ENCODE measurements at regions not wholly inside any gene's neighbourhood (a gene's known extent, or its start where the extent isn't known, plus 50 kb on each side); places are given as distances from the start of the nearest gene placed in this dataset.

DNA sequence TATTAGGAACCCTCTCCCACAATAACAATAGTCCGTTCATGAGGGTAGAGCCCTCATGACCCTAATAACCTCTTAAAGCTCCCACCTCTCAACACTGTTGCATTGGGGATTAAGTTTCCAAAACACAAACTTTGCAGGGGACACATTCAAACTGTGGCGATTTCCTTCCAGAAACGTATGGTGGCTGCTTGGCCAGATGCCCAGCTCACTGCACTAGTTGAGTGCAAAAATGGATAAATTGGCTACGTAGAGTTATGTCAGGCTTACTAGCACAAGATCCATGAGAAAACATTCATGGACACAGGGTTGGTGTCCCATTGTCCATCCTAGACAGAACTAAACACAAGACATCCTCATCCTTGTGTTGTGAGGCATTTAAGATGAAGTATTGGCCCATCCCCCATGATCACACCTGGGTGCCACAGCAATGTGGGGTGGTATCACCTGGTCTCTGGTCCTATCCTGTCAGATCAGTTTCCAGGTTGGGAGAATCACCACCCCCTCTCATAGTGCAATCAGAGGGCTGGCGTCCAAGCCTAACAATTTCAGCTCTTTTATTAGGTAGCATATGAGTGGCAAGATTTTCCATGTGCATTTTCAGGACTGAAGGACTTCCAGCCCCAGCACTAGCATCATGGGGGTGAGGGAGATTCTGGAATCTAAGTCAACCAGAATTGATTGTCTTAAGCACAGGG is 63.4 kb upstream of the ELOVL5 start:
- H3K4me3 ChIP-seq (ENCODE audit: insufficient read depth, low read length): no peak overlapping the region
- no peaks in the 10 kb centered on the region for H4K20me1 ChIP-seq (ENCODE audit: insufficient read depth, low read length)
- no peaks in the 10 kb centered on the region for H3K4me1 ChIP-seq (ENCODE audit: insufficient read depth, low read length)
- no peak overlapping the region for H2AFZ ChIP-seq (ENCODE audit: low read length)
- H3K4me2 ChIP-seq (ENCODE audit: insufficient read depth, low read length): no peak overlapping the region
- no peak overlapping the region for H3K27ac ChIP-seq (ENCODE audit: low read depth, low read length)
- no peaks in the 10 kb centered on the region for H3K9me3 ChIP-seq (ENCODE audit: low read depth, low read length)
- peaks cover 4% of the 10 kb centered on the region for H3K27me3 ChIP-seq (ENCODE audit: insufficient read depth, low read length)
- H3K79me2 ChIP-seq (ENCODE audit: insufficient read depth, low read length): no peaks in the 10 kb centered on the region
- TF ChIP-seq, protein P1, sequence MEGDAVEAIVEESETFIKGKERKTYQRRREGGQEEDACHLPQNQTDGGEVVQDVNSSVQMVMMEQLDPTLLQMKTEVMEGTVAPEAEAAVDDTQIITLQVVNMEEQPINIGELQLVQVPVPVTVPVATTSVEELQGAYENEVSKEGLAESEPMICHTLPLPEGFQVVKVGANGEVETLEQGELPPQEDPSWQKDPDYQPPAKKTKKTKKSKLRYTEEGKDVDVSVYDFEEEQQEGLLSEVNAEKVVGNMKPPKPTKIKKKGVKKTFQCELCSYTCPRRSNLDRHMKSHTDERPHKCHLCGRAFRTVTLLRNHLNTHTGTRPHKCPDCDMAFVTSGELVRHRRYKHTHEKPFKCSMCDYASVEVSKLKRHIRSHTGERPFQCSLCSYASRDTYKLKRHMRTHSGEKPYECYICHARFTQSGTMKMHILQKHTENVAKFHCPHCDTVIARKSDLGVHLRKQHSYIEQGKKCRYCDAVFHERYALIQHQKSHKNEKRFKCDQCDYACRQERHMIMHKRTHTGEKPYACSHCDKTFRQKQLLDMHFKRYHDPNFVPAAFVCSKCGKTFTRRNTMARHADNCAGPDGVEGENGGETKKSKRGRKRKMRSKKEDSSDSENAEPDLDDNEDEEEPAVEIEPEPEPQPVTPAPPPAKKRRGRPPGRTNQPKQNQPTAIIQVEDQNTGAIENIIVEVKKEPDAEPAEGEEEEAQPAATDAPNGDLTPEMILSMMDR (IDR thresholded peaks at IDR 0.05; ENCODE audit: extremely low read depth, low read depth, low read length): no peak
- DNase-seq (ENCODE audit: insufficient read length, low spot score, missing footprints): no peak
- H3K36me3 ChIP-seq (ENCODE audit: insufficient read depth, low read length): no peaks in the 10 kb centered on the region

DNA sequence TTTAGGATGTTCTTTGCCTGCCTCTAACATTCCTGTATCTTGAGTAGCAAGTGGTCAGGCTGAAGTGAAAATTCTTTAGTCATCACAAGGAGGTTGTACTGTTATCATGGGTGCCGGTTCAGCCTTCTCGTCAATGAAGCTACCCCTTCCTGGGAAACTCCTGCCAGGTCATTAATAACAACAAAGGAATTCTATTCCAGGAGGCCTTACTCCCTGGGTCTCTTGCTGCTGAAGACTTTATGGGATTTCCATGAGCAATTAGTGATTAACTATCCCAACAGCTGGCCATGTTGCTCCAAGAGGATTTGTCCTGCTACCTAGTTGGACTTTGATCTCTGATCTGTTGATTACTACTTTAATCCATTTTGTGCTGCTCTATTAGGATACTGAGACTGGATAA is 62.7 kb upstream of the ELOVL5 start:
- peak; percentile 73 for DNase-seq (ENCODE audit: insufficient read length, low spot score, missing footprints)

DNA sequence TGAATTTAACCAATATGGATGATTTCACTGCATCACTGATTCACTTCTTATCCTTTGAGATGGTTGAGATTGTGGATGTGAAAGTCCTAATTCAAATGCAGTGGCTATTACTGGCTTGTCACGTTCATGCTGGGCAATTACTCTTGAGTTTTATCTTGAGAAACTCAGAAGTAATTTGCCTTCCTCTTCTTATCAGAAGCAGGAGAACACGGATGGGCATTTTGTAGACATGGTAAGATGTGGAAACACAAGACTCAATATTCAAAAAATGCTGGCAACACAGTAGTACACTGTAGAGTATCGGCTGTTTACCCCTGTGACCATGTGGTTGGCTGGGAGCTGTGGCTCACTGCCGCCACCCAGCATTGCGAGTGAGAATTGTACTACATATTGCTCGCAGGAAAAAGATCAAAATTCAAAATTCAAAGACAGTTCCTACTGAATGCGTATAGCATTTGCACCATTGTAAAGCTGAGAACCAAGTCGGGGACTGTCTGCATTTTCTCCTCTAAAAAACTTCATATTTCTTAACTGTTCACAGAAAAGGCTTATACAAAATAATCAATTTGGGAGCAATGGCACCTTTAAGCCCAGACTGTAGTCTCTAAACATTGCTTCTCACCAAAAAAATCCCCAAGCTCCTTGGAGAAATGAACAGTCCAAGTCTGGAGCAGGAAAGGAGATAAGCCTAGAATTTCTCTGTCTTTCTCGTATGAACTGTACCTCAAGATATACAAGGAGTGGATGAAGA is 61.9 kb upstream of the ELOVL5 start:
- no peak overlapping the region for H3K27ac ChIP-seq (ENCODE audit: low read depth, low read length)
- H3K4me1 ChIP-seq (ENCODE audit: insufficient read depth, low read length): no peaks in the 10 kb centered on the region
- no peak overlapping the region for H3K4me3 ChIP-seq (ENCODE audit: insufficient read depth, low read length)
- no peaks in the 10 kb centered on the region for H3K36me3 ChIP-seq (ENCODE audit: insufficient read depth, low read length)
- DNase-seq (ENCODE audit: insufficient read length, low spot score, missing footprints): peak; percentile 74
- H2AFZ ChIP-seq (ENCODE audit: low read length): peak overlapping the region; percentile 68
- peaks cover 7% of the 10 kb centered on the region for H3K27me3 ChIP-seq (ENCODE audit: insufficient read depth, low read length)
- peak overlapping the region; percentile 60 for H3K4me2 ChIP-seq (ENCODE audit: insufficient read depth, low read length)
- no peaks in the 10 kb centered on the region for H3K79me2 ChIP-seq (ENCODE audit: insufficient read depth, low read length)
- TF ChIP-seq, protein P1 (IDR thresholded peaks at IDR 0.05; ENCODE audit: extremely low read depth, low read depth, low read length): peak; percentile 79
- H4K20me1 ChIP-seq (ENCODE audit: insufficient read depth, low read length): no peaks in the 10 kb centered on the region
- H3K9me3 ChIP-seq (ENCODE audit: low read depth, low read length): no peaks in the 10 kb centered on the region

More for the DNA sequence above, 62.7 kb upstream of the ELOVL5 start:
- H3K27ac ChIP-seq (ENCODE audit: low read depth, low read length): no peak overlapping the region
- no peaks in the 10 kb centered on the region for H4K20me1 ChIP-seq (ENCODE audit: insufficient read depth, low read length)
- no peaks in the 10 kb centered on the region for H3K36me3 ChIP-seq (ENCODE audit: insufficient read depth, low read length)
- H3K4me2 ChIP-seq (ENCODE audit: insufficient read depth, low read length): no peak overlapping the region
- H3K79me2 ChIP-seq (ENCODE audit: insufficient read depth, low read length): no peaks in the 10 kb centered on the region
- TF ChIP-seq, protein P1 (IDR thresholded peaks at IDR 0.05; ENCODE audit: extremely low read depth, low read depth, low read length): no peak
- H3K9me3 ChIP-seq (ENCODE audit: low read depth, low read length): no peaks in the 10 kb centered on the region
- peaks cover 7% of the 10 kb centered on the region for H3K27me3 ChIP-seq (ENCODE audit: insufficient read depth, low read length)
- no peak overlapping the region for H2AFZ ChIP-seq (ENCODE audit: low read length)
- no peak overlapping the region for H3K4me3 ChIP-seq (ENCODE audit: insufficient read depth, low read length)
- H3K4me1 ChIP-seq (ENCODE audit: insufficient read depth, low read length): no peaks in the 10 kb centered on the region

DNA sequence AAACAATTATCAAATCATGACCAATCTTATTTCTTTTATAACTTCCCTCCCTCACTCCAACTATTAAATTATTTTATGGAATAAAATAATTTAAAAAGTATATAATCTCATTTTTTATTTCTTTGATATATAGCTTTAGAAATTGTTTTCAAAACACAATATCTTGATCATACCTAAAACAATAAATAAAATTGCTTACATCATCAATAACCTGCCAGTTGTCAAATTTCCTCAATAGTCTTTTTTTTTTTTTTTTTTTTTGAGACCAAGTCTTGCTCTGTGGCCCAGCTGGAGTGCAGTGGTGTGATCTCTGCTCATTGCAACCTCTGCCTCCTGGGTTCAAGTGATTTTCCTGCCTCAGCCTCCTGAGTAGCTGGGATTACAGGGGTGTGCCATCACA is 60.1 kb upstream of the ELOVL5 start:
- Histone ChIP-seq H3K27me3 (ENCODE audit: insufficient read depth, low read length) (peaks cover 7% of the 10 kb centered on the region), H3K27ac (ENCODE audit: low read depth, low read length) (no peak overlapping the region), H3K9me3 (ENCODE audit: low read depth, low read length) (no peaks in the 10 kb centered on the region), H2AFZ (ENCODE audit: low read length) (no peak overlapping the region), H3K4me2 (ENCODE audit: insufficient read depth, low read length) (no peak overlapping the region), H3K4me1 (ENCODE audit: insufficient read depth, low read length) (no peaks in the 10 kb centered on the region), H4K20me1 (ENCODE audit: insufficient read depth, low read length) (no peaks in the 10 kb centered on the region), H3K4me3 (ENCODE audit: insufficient read depth, low read length) (no peak overlapping the region), H3K36me3 (ENCODE audit: insufficient read depth, low read length) (no peaks in the 10 kb centered on the region), H3K79me2 (ENCODE audit: insufficient read depth, low read length) (no peaks in the 10 kb centered on the region)
- TF ChIP-seq, protein P1 (IDR thresholded peaks at IDR 0.05; ENCODE audit: extremely low read depth, low read depth, low read length): no peak
- DNase-seq (ENCODE audit: insufficient read length, low spot score, missing footprints): no peak
